NB4 (cell line): ENCODE measurements at regions not wholly inside any gene's neighbourhood (a gene's known extent, or its start where the extent isn't known, plus 50 kb on each side); places are given as distances from the start of the nearest gene placed in this dataset.

Source experiments
- DNase-seq: peaks from one replicate; pipeline ENCODE4 v3.0.0; 2010; ENCODE audit warnings: low read depth
- H3K4me3 ChIP-seq: one replicate; pipeline ENCODE4 v1.5.1; 2011; ENCODE audit warnings: mild to moderate bottlenecking, low read depth, low read length, moderate library complexity
- MYC ChIP-seq: IDR thresholded peaks from 2 replicates; pipeline ENCODE4 v1.6.1; 2011; ENCODE audit warnings: low read depth, low read length
- POLR2A ChIP-seq: IDR thresholded peaks from 2 replicates; pipeline ENCODE4 v1.6.1; 2011; ENCODE audit warnings: mild to moderate bottlenecking; ENCODE audit not compliant: insufficient read length; ENCODE audit errors: extremely low read depth
- TF ChIP-seq, protein P1 (sequence below): IDR thresholded peaks from 2 replicates; pipeline ENCODE4 v1.6.1; 2011; ENCODE audit warnings: low read depth, low read length
- TF ChIP-seq, protein P2 (sequence below): IDR thresholded peaks from one replicate; pipeline ENCODE4 v1.5.1; 2012; ENCODE audit warnings: low read depth, low read length

DNA sequence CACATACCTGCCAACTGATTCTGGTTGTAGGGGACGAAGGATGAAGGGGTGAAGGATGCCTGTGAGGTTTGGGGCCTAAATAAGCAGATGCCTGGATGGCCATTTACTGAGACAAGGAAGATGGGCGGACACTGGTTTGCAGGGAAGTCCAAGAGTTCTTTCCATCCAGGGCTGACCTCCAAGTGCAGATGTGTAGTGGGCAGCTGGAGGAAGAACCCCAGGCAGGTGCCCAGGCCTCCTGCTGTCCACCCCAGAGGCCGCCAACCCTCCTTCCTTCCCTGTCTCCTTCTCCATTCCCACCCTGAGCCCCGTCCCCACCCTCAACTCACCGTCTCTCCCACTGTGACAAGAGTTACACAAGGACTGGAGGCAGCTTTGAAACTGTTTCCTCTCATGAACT, 171.5 kb downstream of the KATNAL1 start:
- TF ChIP-seq, protein P1, sequence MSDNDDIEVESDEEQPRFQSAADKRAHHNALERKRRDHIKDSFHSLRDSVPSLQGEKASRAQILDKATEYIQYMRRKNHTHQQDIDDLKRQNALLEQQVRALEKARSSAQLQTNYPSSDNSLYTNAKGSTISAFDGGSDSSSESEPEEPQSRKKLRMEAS: no peak
- TF ChIP-seq, protein P2, sequence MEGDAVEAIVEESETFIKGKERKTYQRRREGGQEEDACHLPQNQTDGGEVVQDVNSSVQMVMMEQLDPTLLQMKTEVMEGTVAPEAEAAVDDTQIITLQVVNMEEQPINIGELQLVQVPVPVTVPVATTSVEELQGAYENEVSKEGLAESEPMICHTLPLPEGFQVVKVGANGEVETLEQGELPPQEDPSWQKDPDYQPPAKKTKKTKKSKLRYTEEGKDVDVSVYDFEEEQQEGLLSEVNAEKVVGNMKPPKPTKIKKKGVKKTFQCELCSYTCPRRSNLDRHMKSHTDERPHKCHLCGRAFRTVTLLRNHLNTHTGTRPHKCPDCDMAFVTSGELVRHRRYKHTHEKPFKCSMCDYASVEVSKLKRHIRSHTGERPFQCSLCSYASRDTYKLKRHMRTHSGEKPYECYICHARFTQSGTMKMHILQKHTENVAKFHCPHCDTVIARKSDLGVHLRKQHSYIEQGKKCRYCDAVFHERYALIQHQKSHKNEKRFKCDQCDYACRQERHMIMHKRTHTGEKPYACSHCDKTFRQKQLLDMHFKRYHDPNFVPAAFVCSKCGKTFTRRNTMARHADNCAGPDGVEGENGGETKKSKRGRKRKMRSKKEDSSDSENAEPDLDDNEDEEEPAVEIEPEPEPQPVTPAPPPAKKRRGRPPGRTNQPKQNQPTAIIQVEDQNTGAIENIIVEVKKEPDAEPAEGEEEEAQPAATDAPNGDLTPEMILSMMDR: no peak
- TF ChIP-seq MYC: no peak
- TF ChIP-seq POLR2A: no peak
- DNase-seq: no peak
- H3K4me3 ChIP-seq: no peak overlapping the region

DNA sequence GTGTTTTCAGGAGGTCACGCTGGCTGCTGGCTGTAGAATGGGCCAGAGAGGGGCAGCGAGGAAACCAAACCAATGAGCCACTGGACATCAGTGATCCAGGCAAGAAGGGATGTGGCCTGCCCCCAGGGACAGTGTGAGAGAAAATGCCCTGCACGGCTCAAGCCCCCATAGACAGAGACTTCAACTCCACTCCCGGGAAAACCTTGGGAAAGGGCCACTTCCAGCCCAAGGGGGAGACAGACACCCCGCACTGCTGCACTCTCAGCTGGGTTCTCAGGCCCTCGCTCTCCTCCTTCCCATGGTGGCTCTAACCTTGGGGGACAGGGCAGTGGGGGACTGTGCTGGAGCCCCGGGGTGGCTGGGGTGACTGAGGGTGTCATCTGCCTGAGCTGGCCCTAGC, 172.0 kb downstream of the KATNAL1 start:
- TF ChIP-seq, protein P2: no peak
- no peak for TF ChIP-seq MYC
- TF ChIP-seq, protein P1: no peak
- no peak for TF ChIP-seq POLR2A
- no peak overlapping the region for H3K4me3 ChIP-seq
- no peak for DNase-seq

DNA sequence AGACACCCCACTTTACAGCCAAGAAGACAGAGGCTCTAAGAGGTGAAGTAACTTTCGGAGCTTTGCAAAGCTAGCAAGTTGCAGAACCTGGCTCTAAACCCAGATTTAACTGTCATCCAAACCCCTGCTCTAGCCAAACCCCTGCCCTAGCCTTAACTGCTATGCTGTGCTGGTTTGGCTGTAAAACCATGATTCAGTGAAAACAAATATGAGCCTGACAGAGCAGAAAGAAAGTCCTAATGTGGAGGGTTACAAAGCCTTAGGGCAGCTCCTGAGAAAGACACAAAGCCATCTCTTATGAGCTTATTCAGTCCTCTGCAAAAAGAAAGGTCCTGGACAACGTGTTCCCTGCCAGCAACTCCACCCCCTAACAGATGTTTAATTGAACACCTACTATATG, 172.8 kb downstream of the KATNAL1 start:
- no peak overlapping the region for H3K4me3 ChIP-seq
- TF ChIP-seq, protein P1: no peak
- no peak for TF ChIP-seq POLR2A
- TF ChIP-seq, protein P2: no peak
- no peak for TF ChIP-seq MYC
- DNase-seq: no peak

DNA sequence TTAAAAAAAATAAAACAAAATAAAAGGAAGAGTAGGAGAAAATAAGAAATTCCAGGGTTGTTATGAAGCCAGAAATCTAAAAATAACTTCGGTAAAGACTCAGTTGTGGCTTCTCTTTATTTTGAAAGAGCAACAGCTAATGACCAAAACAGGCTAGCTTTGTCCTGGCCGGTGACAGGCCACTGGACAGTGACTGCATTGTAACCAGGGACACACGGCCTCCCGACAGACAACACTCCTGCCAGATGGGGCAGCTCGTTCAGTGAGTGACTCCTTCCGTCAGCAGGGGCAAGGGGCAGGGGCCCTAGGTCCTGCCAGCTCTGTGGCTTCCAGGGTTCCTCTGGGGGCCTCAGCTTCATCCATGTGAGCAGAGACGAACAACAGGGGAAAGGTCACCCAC, 173.4 kb downstream of the KATNAL1 start:
- TF ChIP-seq, protein P2: no peak
- TF ChIP-seq MYC: no peak
- TF ChIP-seq, protein P1: no peak
- no peak for TF ChIP-seq POLR2A
- DNase-seq: no peak
- H3K4me3 ChIP-seq: no peak overlapping the region

DNA sequence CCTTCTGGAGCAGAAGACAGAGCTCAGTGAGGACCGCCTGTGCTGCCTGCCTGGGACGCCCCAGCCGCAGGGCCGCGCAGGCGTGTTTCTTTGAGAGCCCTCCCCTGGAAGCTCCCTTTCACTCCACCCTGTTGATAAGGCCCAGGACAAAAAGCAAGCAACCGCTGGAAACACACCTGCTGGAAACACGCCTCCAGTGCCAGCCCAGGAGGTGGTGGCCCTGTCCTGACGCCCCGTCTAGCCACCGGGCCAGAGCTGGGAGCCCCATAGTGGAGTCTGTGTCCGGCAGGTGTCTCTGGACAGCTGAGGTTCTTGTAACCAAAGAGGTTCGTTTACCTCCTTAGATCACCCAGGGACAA, 173.8 kb downstream of the KATNAL1 start:
- H3K4me3 ChIP-seq: no peak overlapping the region
- TF ChIP-seq, protein P2: no peak
- no peak for TF ChIP-seq POLR2A
- no peak for TF ChIP-seq MYC
- TF ChIP-seq, protein P1: no peak
- no peak for DNase-seq
